22Rv1 (cell line): ENCODE measurements at regions not wholly inside any gene's neighbourhood (a gene's known extent, or its start where the extent isn't known, plus 50 kb on each side); places are given as distances from the start of the nearest gene placed in this dataset.

Source experiments
- ZFX ChIP-seq: fragments of 450-650 bp; IDR thresholded peaks from 2 replicates; pipeline ENCODE4 v1.6.1; 2017; ENCODE audit warnings: antibody characterized with exemption, borderline replicate concordance
- TF ChIP-seq, protein P1 (sequence below): fragments of 450-650 bp; IDR thresholded peaks from 2 replicates; pipeline ENCODE4 v1.5.1; 2017; ENCODE audit warnings: mild to moderate bottlenecking

DNA sequence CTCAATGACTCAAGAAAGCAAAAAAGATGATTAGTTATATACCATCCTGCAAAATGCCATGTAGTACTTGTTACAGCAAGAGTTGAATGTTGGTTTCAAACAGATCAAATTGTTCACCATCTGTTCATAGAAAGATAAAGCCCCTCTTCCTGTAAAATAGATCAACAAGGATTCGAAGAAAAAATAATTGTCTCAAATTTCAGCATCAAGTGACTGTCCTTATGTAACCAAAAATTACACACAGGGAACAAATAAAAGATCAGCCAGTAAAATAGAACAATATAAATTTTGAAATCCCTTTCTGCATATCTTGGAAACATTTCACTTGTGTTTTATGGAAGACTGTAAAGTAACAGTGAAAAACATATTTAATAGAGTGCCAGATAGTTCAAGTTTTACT lies 165.1 kb upstream of the STAC start:
- TF ChIP-seq, protein P1, sequence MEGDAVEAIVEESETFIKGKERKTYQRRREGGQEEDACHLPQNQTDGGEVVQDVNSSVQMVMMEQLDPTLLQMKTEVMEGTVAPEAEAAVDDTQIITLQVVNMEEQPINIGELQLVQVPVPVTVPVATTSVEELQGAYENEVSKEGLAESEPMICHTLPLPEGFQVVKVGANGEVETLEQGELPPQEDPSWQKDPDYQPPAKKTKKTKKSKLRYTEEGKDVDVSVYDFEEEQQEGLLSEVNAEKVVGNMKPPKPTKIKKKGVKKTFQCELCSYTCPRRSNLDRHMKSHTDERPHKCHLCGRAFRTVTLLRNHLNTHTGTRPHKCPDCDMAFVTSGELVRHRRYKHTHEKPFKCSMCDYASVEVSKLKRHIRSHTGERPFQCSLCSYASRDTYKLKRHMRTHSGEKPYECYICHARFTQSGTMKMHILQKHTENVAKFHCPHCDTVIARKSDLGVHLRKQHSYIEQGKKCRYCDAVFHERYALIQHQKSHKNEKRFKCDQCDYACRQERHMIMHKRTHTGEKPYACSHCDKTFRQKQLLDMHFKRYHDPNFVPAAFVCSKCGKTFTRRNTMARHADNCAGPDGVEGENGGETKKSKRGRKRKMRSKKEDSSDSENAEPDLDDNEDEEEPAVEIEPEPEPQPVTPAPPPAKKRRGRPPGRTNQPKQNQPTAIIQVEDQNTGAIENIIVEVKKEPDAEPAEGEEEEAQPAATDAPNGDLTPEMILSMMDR: no peak
- TF ChIP-seq ZFX: no peak
